NCI-H128 (cell line): ENCODE measurements at regions not wholly inside any gene's neighbourhood (a gene's known extent, or its start where the extent isn't known, plus 50 kb on each side); places are given as distances from the start of the nearest gene placed in this dataset.

Experiments
- DNase-seq: peaks from one replicate; lab custom pipeline; 2025; ENCODE audit not compliant: unreplicated experiment; lab: John Stamatoyannopoulos, UW

GRCh38 chr4:169811476-169811875, 53.7 kb upstream of the HPF1 start:
- no peak for DNase-seq

- peak; percentile 4 for DNase-seq
These were observed 52.9 kb upstream of the HPF1 start for GRCh38 chr4:169810325-169811323.

- no peak for DNase-seq
These were observed 50.3 kb upstream of the HPF1 start for GRCh38 chr4:169807934-169808509.
